GM19438 (cell line): ENCODE measurements at regions not wholly inside any gene's neighbourhood (a gene's known extent, or its start where the extent isn't known, plus 50 kb on each side); places are given as distances from the start of the nearest gene placed in this dataset.
"Not testable (repeated sequence)": the region's sequence is repeated elsewhere in the genome, so short reads cannot be mapped to it uniquely, and the experiment has no call there.

Experiments
- ATAC-seq: cut with Tn5 transposase; IDR thresholded peaks from one replicate; pipeline ENCODE4 v1.9.1; 2021; ENCODE audit warnings: low read depth; ENCODE audit not compliant: unreplicated experiment

GRCh38 chr13:21905486-21905885 lies 234.6 kb downstream of the FGF9 start:
- no peak for ATAC-seq

DNA sequence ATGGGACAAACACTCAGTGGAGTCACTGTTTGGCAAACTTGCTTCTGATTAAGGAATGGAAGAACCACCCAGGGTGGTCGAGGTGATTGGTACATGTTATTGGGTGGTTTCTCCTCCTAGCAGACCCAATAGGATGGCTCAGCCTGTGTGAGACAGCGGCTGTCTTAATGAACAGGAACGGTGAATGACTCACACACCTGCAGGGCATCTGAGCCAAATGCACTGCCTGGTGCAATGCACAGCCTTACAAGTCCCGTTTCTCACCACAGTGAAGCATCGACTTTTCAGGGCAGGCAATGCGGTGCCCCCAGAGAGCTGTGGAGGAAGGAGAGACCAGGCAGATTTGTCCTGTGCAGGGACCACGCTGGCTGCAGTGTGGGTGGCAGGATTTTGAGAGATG lies 238.5 kb downstream of the FGF9 start:
- no peak for ATAC-seq

DNA sequence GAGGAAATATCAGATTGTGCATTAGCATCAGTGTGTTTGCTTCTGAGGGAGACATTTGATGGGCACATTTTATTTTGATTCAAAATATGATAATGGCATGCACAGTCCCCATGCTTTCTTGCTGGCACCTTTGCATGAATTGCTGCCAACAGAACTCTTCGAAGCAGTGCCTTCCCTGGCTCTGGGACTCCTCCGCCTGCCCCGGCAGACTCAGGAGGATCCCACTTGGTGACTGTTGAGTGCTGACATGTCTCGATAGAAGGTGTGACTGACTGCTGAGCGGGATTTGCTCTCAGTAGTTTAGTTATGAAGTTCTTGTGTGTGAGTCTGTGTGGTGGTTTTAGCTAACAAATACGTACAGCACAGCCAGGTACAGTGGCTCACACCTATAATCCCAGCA lies 239.7 kb downstream of the FGF9 start:
- ATAC-seq, result no peak

DNA sequence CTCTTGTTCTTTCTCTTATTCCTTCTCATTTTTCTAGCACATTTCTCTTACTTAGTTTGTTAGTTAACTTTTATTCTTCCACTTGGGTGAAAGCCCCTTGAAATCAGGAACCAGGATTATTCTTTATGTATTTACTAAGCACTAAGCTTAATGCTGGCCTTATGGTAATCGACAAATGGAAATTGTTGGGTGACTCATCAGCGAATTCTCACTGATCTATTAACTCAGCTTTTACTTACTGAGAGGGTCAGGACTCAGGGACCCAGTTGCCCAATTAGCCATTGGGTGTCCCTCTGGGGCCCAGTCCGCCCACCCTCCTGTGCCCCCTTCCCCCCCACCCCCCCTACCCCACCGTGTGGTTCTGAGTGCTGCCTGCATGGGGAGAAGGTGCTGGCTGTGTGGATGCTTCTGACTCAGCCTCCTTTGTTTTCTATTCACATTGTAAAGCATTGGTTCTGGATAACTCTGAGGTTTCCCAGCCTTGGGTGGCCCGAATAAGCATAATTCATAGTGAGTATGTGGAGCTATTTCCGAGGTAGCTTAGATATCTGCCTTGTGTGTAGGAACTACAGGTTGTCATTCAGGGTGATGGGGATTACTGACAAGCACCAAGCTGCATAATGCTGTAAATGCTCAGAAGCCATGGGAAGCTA lies 240.9 kb downstream of the FGF9 start:
- no peak for ATAC-seq

DNA sequence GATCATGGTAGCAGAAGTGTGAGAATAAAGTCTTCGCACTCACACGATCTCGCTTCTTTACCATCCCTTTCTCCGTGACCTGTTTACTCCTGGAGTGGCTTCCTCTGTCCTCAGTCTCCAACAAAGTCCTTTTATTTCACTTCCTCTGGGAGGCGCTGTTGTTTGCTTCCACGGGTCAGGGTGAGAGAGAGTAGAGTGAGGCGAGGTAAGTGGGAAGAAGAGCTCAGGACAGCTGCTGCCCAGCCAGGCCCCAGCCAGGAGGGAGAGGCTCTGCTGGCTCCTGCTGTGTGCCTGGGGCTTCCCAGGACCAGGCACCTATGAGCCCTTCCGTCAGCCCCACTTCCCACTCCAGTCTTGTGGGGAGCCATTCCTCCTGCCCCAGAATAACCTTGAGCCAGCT lies 242.1 kb downstream of the FGF9 start:
- no peak for ATAC-seq

GRCh38 chr13:21917086-21918015 lies 246.5 kb downstream of the FGF9 start:
- ATAC-seq, result no peak

- ATAC-seq, result not testable (repeated sequence)
Observed at GRCh38 chr13:21920802-21921201, 249.9 kb downstream of the FGF9 start.

GRCh38 chr13:21924958-21925357 lies 254.1 kb downstream of the FGF9 start:
- no peak for ATAC-seq

GRCh38 chr13:21925720-21926119 lies 254.8 kb downstream of the FGF9 start:
- no peak for ATAC-seq

DNA sequence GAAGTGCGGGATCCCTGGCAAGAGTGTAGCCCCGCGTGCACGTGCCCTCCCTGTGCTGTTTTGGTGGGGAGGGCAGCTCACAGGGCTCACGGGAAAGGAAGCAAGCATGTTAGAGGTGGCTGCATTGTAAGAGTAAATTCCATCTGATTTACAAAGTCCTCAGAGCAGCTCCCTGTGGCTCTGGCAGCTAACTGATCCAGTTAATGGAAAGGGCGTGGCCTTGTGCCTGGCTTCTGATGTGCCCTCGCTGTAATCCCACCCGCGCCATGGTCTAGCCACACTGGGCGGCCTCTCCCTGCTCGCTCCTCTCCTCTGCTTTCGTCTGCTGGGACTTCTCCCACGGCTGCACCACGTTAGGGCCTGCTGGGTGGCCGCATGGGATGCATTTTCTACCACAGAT lies 258.5 kb downstream of the FGF9 start:
- no peak for ATAC-seq

DNA sequence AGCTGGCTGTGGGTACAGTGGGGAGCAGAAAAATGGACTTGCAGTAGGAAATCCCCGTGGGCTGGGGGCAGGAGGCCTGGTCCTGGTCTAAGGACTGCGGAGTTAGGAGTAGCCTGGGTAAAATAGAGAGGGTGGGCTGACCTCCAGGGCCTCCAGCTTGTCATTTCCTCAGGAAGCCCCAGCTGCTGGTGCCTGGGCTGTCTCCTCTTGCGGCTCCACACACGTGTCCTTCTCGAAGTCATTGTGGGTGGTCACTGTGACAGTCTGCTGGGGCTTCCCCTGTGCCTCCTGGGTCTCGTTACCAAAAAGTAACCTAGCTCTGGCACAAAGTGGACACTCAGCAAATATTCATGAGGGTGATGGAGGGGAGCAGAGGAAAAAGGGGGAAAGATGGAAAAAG lies 259.7 kb downstream of the FGF9 start:
- ATAC-seq, result no peak

- ATAC-seq, result no peak
Observed at GRCh38 chr13:21932578-21932977, 261.7 kb downstream of the FGF9 start.

DNA sequence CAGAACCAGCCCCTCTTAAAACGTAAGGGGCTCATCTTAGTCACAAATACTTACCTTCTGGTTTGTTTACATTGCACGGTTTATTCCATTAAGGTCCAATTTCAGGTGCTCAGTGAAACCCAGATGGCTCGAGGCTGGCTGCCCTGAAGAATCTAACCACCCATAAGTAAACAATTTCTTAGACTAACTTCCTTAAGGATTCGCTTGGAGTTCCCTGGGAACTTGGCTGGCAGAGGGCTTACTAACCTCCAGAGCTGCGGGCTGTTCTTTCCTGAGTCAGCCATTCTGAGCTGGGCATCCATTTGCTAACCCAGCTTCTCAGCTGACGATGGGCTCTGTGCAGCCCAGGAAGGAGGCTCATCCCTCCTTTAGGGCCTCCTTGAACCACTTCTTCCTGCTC lies 262.1 kb downstream of the FGF9 start:
- no peak for ATAC-seq

GRCh38 chr13:21934284-21934683 lies 263.4 kb downstream of the FGF9 start:
- ATAC-seq, result no peak

- ATAC-seq, result no peak
Observed at GRCh38 chr13:21936674-21937073, 265.8 kb downstream of the FGF9 start.

GRCh38 chr13:21938168-21938567 lies 267.3 kb downstream of the FGF9 start:
- no peak for ATAC-seq

DNA sequence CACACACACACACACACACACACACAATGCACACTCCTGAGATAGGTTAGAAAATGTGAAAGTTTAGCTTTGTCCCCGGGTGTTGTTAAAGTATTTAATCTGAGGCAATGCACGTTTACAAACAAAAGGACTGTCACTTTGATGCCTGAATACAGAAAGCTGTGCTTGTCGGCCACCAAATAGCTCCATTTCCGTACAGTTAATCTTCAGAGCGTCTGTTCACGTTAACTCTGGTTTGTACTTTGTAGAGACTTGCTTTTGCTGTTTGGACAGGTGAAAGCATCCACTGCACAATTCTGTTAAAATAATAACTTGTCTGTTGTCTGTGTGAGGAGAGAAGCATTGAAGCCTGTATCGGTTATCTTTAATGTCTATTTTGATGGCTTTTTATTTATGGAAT lies 267.8 kb downstream of the FGF9 start:
- no peak for ATAC-seq

DNA sequence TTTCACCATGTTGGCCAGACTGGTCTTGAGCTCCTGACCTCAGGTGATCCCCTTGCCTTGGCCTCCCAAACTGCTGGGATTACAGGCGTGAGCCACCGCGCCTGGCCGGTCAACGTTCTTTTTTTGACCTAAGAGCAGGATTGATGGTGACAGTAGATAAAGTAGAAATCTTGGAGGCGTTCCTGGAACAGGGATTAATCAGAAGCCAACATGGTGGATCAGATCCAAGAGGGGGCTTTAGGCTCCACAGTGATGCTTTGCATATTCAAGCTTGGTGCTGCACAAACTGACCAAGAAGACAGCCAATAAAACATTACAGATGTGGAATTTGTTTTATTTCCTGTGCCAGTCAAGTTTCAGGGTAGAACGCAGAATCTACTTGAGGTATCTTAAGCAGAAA lies 271.2 kb downstream of the FGF9 start:
- no peak for ATAC-seq

DNA sequence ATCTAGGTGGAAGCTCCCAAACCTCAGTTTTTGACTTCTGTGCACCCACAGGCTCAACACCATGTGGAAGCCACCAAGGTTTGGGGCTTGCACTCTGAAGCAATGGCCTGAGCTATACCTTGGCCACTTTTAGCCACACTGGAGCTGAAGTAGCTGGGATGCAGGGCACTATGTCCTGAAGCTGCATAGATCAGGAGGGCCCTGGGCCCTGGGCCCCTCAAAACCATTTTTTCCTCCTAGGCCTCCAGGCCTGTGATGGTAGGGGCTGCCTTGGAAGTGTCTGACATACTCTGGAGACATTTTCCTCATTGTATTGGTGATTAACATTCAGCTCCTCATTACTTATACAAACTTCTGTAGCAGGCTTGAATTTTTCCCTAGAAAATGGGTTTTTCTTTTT lies 273.7 kb downstream of the FGF9 start:
- ATAC-seq, result no peak

- ATAC-seq, result no peak
Observed at GRCh38 chr13:21945195-21945594, 274.3 kb downstream of the FGF9 start.

- no peak for ATAC-seq
Observed at GRCh38 chr13:21946964-21947363, 276.1 kb downstream of the FGF9 start.
